HG02571 (cell line): ENCODE measurements at regions not wholly inside any gene's neighbourhood (a gene's known extent, or its start where the extent isn't known, plus 50 kb on each side); places are given as distances from the start of the nearest gene placed in this dataset.
"Not testable (repeated sequence)": the region's sequence is repeated elsewhere in the genome, so short reads cannot be mapped to it uniquely, and the experiment has no call there.

ENCODE experiments used
- ATAC-seq: cut with Tn5 transposase; IDR thresholded peaks from one replicate; pipeline ENCODE4 v1.9.1; 2021; ENCODE audit warnings: mild to moderate bottlenecking, moderate library complexity; ENCODE audit not compliant: unreplicated experiment

DNA sequence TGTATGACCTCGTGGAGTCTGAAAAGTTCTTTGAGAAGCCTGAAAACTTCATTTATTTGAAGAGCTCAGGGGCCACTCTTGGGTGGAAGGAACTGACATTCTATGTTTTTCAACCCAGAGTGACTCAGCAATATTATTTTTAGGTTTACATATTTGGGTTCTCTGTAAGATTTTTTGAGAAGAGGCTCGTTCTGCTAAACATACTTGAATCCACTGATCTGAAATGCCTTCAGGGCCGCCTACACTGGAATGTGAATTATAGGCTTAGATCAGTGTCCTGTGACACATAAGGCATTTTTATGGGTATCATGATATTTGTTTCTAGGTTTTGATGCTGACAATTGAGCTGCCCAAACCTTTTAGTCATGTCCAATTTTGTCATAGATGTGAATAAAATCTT, 86.2 kb downstream of the PSAT1 start:
- ATAC-seq: no peak

DNA sequence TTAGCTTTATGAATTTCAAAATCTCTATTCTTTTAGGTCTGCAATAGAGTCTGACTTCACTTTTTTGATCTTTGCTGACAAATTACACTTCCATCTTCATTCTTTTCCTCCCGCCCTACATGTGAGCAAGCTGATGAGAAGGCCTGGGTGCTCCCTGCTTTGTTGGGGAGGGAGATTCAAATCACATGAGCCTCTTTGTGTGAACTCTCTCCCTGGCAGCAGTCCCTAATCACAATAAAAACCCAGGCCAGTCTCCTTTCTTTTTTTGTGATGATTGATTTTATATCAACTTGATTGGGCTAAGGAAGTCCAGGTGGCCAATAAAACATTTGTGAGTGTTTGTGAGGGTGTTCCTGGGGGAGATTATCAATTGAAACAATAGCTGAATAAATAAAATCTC, 89.4 kb downstream of the PSAT1 start:
- ATAC-seq: no peak

DNA sequence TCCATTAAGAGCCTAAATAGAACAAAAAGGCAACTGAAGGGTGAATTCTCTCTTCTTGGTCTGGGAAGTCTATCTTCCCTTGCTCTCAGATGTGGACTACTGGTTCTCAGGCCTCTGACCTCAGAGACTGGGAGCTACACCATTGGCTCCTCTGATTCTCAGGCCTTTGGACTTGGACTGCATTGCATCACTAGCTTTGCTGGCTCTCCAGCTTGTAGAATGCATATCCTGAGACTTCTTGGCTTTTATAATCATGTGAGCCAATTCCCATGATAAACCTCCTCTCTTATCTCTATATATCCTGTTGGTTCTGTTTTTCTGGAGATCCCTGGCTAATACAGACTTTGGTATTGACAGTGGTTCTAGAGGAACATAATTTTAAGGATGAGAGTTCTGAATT, 89.8 kb downstream of the PSAT1 start:
- ATAC-seq: no peak

DNA sequence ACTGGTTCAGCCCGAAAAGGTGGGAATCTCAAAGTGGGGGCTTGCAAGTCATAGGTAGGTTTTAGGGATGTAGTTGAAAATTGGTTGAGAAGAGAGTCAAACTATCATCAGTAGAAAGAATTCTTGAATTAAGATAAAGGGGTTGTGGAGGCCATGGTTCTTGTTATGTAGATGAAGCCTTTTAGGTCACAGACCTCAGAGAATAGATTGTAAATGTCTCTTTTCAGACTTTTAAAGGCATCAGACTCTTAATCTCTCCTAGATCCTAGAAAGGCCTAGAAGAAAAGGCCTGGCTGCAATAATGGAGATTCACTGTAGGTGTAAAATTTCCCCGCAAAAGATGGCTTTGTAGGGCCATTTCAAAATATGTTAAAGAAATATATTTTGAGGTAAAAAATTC, 96.4 kb downstream of the PSAT1 start:
- ATAC-seq: no peak

DNA sequence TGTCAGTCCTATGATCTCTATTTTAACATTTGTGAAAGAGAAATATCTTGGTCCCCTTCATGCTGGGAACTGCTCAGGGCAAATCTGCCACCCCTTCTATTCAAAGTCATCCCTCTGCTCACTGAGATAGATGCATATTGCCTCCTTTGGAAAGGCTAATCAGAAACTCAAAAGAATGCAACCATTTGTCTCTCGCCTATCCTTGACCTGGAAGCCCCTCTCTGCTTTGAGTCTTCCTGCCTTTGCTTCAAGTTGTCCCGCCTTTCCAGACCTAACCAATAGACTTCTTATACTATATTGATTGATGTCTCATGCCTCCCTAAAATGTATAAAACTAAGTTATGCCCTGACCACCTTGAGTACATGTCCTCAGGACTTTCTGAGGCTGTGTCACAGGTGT, 97.0 kb downstream of the PSAT1 start:
- no peak for ATAC-seq

DNA sequence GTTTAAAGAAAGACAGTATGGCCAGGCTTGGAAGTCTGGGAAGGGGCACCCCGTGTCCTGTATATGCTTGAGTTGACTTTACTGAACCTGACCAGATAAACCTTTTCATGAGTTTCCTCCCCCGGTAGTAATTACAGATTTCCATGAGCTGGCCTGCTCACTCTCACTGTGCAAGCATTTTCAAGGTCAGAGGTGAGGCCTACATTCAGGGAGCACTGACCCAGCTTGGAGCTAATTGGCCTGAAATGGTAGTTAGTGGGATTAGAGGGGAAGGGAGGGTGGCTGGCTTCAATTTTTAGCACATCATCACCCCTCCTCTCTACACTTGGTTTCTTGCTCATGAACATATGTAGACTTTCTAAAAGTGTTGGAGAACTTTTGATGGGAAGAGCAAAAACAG, 99.2 kb downstream of the PSAT1 start:
- no peak for ATAC-seq

DNA sequence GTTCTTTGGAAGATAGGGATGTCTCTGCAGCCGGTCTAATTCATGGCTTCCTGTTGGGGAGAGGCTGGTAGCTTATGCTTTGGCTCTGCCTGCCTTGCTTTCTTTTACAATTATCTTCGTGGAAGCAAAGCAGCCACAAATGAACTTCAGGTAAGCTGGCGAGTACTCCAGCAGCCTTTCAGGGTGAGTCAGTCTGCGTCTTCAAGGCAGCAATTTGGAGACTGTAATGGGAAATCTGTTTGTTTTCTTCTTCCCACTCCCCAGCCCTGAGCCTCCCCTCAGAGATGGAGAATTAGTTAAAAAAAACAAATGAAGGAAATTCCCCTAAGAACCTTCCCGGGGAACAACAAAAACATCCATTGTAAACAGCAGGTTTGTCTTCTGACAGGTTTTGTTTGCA, 100.1 kb downstream of the PSAT1 start:
- ATAC-seq: no peak

DNA sequence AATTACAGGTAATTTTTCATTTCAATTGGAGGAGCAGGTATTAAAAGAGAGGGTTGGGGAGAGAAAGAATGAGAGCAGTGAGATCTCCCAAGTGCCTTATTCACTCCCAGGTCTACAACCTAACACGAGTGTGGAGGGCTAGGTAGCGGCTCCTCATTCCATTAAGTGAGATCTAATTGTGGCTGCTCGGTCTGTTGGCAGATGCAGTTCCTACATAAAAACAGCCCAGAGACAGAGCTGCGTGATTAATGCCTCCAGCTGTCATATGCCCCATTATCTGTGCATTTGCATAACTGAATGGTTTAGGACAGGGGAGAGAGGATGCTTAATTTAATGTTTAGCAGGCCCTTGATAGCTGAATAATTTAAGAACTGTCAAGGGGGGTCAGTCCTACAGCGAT, 100.5 kb downstream of the PSAT1 start:
- no peak for ATAC-seq

DNA sequence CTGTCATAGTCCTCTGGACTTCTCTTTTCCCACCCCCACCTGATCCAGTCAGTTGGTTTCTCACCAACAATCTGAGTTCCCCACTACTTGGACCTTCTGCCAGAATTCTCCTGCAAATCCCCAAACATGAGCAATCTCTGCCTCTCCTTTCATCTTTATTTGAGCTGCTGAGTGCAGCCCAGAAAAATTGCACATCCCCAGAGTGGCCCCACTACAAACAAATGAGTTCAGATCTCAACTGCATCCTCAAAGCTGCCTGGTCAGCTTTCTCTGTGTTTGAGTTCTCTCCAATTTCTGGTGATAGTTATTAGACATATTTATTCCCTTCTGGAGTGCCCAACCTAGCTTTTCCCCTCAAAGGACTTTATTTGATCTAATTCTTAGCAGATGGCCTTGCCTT, 102.2 kb downstream of the PSAT1 start:
- ATAC-seq: no peak

DNA sequence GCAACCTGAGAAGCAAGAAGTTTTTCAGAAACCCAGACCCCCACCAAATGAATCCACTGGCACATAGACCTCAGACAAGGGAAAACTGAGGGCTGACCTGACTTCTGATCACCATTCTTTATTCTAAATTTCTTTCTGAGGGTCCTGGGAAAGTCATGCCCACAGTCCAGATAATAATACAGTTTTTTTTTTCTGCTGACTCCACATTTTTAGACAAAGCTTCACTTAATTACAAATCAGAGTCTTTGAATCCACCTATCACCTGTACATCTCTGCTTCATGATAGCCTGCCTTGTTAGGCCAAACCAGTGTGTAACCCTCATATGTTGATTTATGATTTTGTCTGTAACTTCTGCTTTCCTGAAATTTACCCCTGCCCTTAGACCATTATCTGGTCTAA, 103.6 kb downstream of the PSAT1 start:
- ATAC-seq: no peak

DNA sequence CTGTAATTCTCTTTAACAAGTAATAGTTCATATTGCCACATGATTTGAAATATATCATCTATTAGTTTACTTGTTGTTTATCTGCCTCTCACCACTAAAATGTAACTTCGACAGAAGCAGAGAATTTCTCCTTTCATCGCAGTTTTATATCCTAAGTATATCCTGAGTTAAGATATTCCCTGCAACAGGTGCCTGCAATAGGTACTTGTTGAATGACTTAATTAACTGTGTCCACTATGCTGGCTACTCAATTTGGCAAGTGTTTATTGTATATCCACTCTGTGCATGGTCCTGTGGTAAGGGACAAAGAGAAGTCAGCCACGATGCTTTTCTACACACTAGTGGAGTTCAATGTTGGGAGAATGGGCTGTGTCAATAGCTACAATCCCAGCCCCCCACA, 108.5 kb downstream of the PSAT1 start:
- ATAC-seq: no peak

DNA sequence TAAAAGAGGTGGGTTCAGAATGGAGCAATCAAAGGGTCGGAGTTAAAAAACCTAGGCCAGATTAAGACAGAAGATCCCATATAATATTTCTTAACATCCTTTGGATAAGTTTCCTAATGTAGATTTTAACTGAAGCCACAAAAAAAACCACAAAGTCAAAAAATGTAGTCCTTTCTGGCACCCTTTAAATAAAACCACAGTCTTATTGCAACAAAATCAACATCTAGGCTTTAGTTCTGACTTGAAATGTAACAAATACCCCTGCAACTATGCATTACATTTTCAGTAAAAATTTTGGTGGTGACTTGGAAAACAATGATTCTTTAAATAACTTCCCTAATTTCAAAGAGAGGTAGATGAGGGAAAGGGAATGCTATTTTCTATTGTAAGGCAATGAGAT, 109.2 kb downstream of the PSAT1 start:
- no peak for ATAC-seq

DNA sequence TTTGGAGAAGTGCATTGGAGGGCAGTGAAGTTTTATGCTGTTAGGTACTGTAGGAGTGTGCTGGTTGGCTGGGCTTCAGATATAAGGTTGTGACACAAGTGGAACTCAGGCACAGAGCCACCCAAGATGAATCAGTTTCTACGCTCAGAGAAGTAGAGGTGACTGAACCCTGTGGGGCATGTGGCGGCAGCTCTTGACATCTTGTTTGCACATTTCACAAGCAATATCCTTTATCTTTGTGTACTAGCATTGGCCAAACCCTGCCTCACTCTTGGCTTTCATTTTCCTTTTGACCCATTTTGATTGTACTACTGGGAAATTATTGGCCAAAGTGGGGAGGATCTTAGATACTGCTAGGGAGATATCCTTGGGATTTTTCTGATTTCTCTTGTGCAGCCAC, 110.0 kb downstream of the PSAT1 start:
- no peak for ATAC-seq

DNA sequence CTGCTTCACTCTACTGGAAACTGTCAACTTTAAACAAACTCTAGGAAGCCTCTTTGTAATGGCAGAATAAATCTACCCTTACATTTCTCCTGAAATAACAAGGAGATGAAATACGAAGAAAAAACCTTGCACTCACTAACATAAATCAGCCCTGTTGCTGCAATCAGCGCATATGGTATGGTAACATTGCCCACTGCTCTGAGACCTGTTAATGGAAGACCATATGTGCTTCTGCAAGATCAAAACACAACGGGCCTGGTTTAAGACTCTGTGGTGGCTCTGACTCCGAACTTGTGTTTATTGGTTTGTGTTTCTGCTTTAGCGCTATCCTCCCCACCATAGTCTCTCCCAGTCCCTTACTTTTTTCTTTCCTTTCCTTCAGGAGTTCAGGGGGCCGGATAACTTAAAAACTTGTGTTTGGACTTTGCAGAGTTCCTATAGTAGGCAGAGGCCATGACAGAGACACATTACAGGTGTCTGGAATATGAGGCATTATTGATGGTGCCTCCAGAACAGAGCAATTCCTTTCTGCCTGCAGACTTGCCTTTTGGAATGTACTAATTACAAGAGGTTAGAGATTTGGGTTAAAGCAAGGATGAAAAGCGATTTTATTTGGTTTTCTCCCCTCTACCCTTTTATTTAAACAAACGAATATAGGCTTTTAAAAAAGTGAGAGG, 110.8 kb downstream of the PSAT1 start:
- ATAC-seq: no peak

DNA sequence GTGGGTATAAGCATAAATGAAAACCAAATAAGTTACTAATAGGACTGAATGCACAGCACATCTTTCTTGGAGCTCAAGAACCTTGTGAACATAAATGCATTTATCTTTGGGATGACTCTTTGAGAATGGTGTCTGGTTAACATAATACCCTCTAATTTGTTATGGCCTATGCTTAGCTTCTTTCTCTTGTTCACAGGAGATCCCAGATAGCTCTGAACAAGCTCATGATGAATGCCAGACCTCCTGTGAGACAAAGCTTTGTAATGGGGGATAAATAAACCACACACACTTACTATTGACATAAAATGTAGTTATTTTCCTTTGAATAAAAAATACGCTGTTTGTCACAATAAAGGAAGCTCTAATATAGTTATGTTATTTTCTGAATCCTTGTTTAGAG, 111.5 kb downstream of the PSAT1 start:
- no peak for ATAC-seq

DNA sequence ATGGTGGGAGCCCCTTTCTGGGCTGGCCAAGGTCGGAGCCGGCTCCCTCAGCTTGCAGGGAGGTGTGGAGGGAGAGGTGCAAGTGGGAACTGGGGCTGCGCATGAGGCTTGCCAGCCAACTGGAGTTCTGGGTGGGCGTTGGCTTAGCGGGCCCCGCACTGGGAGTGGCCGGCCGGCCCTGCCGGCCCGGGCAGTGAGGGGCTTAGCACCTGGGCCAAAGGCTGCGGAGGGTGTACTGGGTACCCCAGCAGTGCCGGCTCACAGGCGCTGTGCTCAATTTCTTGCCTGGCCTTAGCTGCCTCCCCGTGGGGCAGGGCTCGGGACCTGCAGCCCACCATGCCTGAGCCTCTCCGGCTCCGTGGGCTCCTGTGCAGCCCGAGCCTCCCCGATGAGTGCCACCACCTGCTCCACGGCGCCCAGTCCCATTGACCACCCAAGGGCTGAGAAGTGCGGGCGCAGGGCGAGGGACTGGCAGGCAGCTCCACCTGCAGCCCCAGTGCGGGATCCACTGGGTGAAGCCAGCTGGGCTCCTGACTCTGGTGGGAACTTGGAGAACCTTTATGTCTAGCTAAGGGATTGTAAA, 113.1 kb downstream of the PSAT1 start:
- ATAC-seq: not testable (repeated sequence)

DNA sequence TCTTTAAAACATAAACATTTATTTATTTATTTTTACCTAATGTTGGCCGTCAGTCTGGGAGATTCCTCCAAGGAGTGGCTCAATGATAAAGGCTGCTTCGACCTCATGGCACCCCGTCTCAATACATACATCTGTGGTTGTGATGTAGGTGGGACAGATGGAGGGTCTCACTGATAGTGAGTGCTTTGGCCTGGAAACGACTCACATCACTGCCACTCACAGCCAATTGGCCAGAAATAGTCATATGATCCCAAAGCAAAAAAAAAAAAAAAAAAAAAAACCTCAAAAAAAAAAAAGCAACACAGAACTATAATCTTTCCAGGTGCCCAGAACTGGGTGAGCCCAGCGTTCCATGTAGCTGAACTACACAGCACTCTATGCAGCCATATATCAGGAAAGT, 125.4 kb downstream of the PSAT1 start:
- ATAC-seq: no peak

DNA sequence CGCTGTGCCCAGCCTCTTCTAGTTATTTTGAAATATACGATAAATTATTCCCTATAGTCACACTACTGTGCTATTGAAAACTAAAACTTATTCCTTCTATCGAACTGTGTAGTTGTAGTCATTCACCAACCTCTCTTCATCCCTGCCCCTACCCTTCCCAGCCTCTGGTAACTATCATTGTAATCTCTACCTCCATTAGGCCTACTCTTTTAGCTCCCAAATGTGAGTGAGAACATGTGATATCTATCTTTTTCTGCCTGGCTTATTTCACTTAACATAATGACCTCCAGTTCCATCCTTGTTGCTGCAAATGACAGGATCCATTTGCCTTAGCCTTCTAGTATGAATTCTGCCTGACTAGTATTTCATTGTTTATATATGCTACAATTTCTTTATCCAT, 127.4 kb downstream of the PSAT1 start:
- ATAC-seq: no peak

DNA sequence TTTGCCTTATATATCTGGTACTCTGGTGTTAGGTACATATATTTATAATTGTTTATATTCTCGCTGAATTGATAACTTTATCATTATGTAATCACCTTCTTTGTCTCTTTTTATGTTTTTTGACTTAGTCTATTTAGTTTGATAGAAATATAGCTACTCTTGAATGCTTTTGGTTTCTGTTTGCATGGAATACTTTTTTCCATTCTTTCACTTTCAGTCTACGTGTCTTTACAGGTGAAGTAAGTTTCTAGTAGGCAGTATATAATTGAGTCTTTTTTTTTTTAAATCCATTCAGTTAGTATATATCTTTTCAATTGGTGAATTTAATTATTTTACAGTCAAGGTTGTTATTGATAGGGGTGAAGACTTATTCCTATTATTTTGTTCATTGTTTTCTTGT, 131.7 kb downstream of the PSAT1 start:
- ATAC-seq: no peak

DNA sequence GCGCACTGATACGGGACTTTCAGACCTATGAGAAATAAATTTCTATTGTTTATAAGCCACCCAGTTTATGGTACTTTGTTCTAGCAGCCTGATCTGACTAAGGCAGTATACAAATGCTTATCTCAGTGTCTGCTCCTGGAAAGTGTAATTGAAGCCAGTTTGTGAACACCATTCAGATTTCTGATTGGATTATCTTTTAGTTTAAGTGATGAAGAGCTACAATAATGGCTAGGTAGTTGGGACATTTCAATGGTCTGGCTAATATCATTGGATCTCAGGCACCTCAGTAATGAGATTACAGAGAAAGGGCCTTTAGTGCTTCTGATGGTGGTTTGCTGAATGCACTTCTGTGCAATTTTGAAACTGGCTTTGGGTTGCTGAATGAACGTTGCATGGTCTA, 133.5 kb downstream of the PSAT1 start:
- ATAC-seq: no peak

DNA sequence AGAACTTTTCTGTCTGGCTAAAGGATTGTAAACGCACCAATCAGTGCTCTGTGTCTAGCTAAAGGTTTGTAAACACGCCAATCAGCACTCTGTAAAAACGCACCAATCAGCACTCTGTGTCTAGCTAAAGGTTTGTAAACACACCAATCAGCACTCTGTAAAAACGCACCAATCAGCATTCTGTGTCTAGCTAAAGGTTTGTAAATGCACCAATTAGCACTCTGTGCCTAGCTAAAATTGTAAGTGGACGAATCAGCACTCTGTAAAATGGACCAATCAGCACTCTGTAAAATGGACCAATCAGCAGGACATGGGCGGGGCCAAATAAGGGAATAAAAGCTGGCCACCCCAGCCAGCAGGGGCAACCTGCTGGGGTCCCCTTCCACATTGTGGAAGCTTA, 134.1 kb downstream of the PSAT1 start:
- ATAC-seq: not testable (repeated sequence)

DNA sequence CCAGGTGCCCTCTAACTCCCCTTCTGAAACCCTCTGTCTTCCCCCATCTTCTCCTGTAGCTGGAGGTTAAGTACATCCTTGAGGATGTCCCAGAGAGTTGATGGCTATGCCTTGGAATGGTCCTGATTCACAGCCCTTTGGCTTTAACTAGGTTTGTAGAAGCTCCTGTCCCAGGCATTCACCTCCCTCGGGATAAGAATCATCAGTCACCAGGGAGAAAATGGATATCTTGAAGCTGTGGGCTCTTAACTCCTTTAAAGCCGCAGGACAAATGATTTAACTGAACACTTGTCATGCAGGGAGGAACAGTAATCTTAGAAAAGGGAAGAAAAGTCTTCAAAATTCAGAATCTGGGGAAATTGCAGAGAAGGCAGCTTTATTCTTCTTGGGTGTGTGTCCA, 139.9 kb downstream of the PSAT1 start:
- ATAC-seq: no peak

DNA sequence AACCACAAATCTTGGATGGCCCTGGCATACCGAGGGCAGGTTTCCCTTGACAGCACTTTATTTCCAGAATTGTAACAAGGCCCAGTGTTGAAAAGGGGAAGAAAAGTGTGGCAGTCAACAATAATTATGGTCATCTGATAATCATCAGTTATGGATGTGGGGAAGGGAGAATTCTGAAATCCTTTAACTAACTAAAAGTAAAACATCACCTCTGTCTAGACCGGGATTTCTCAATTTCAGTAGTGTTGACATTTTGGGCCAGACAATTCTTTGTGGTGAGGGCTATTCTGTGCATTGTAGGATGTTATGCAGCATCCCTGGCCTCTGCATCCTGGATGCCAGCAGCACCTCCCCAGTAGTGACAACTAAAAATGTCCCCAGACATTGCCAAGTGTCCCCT, 140.4 kb downstream of the PSAT1 start:
- no peak for ATAC-seq
